ENCODE measurements at regions not wholly inside any gene's neighbourhood (a gene's known extent, or its start where the extent isn't known, plus 50 kb on each side); places are given as distances from the start of the nearest gene placed in this dataset.

GRCh38 chr6:133710826-133711225 is 178.1 kb upstream of the TCF21 start (continued):
- no peak for TF ChIP-seq SIN3A (IDR thresholded peaks at IDR 0.05; ENCODE audit: borderline replicate concordance in 2 of 2, control insufficient read depth in 1 of 2, low read depth in 2 of 2, low read length in 2 of 2)
- no peak for TF ChIP-seq THAP12 (CRISPR knock-in tag; IDR thresholded peaks at IDR 0.05)

GRCh38 chr6:133715270-133715669 is 173.6 kb upstream of the TCF21 start:
- WGBS (ENCODE audit: insufficient coverage, low coverage, missing lambda C conversion rate) = 2% methylated on average over 3 of the region's 3 CpGs
- in situ Hi-C loops (cut with MboI) (no loop called here), intact Hi-C loops (cut with micrococcal nuclease) (no loop called here)
- H3K79me2 ChIP-seq (ENCODE audit: control insufficient read depth, insufficient read depth, low read length) = no peaks in the 10 kb centered on the region
- ATAC-seq = no peak
- H3K27me3 ChIP-seq (ENCODE audit: control insufficient read depth in 2 of 2, insufficient read depth in 2 of 2, low read length in 2 of 2) = no peaks in the 10 kb centered on the region
- H3K36me3 ChIP-seq (ENCODE audit: control insufficient read depth, insufficient read depth, low read length) = no peaks in the 10 kb centered on the region
- DNase-seq (ENCODE audit: extremely low read depth in 1 of 4, low spot score in 3 of 4) = no peak
- no peaks in the 10 kb centered on the region for H4K20me1 ChIP-seq (replicated peaks; ENCODE audit: control insufficient read depth, insufficient read depth, low read length)
- FAIRE-seq = no peak
- ChIA-PET CTCF (ENCODE audit: low intra/inter-chr PET ratio) (no interaction called here), POLR2A (interaction anchor here (1.3 kb wide), 1 partner anchor 10 kb away, joined by 4 read pairs; no protein-coding TSS in a partner anchor)
- TF ChIP-seq SNRNP70 (optimal IDR thresholded peaks at IDR 0.05; ENCODE audit: low read depth, low read length) = no peak
- TF ChIP-seq CXXC5 (CRISPR knock-in tag; IDR thresholded peaks at IDR 0.05) = no peak
- H3K9me3 ChIP-seq (replicated peaks; ENCODE audit: control insufficient read depth, insufficient read depth, low read depth, low read length) = no peaks in the 10 kb centered on the region
- no peak overlapping the region for H3K4me3 ChIP-seq
- H3K27ac ChIP-seq (ENCODE audit: extremely low read depth, low read depth, low read length) = no peak overlapping the region
- no TSS peak for BruUV-seq (replicated peaks)
- no peak overlapping the region for H2AFZ ChIP-seq (ENCODE audit: low read depth, low read length)
- H3K9me1 ChIP-seq (ENCODE audit: control insufficient read depth, insufficient read depth, low read length) = no peaks in the 10 kb centered on the region
- no peaks in the 10 kb centered on the region for H3K4me1 ChIP-seq (replicated peaks in 1 of 2; ENCODE audit: control insufficient read depth in 2 of 2, insufficient read depth in 2 of 2, low read length in 2 of 2)
- no peak overlapping the region for H3K9ac ChIP-seq (ENCODE audit: insufficient read depth in 1 of 2, low read depth in 2 of 2, low read length in 2 of 2)
- no peak overlapping the region for H3K4me2 ChIP-seq (ENCODE audit: insufficient read depth, low read length)

Measured in K562 (cell line).